GM12878 (cell line): ENCODE measurements at regions not wholly inside any gene's neighbourhood (a gene's known extent, or its start where the extent isn't known, plus 50 kb on each side); places are given as distances from the start of the nearest gene placed in this dataset.

ENCODE experiments used
- ATAC-seq: fragments of 200-7000 bp; cut with Tn5 transposase; 3 replicates; pipeline ENCODE4 v1.9.1; 2020; ENCODE audit warnings: mild to moderate bottlenecking, moderate library complexity
- BruUV-seq: library from RNA; stranded (reverse); fragments of 400-500 nt; replicated peaks from 2 replicates; lab custom pipeline; 2021; lab: Mats Ljungman, UMichigan
- CTCF ChIA-PET: fragments of 300-600 bp; sonication (Branson Sonifier 250); formaldehyde crosslinking; extraction: SDS; loops from one replicate; lab custom pipeline; 2021; ENCODE audit warnings: inconsistent platforms; lab: Yijun Ruan, JAX
- POLR2A ChIA-PET: fragments of 350-600 bp; formaldehyde crosslinking; extraction: SDS; loops from one replicate; lab custom pipeline; 2021; ENCODE audit warnings: inconsistent platforms; lab: Charles Lee
- RAD21 ChIA-PET: fragments of 300-600 bp; sonication (Branson Sonifier 250); formaldehyde crosslinking; loops from one replicate; lab custom pipeline; 2023; ENCODE audit warnings: antibody characterized with exemption; ENCODE audit not compliant: unreplicated experiment; lab: Charles Lee
- SMC1A ChIA-PET: fragments of 300-600 bp; sonication (Branson Sonifier 250); formaldehyde crosslinking; loops from one replicate; lab custom pipeline; 2023; ENCODE audit not compliant: unreplicated experiment, uncharacterized antibody; lab: Charles Lee
- DNase-seq: peaks from one replicate; pipeline ENCODE4 v3.0.0-alpha.2; 2011; ENCODE audit warnings: low read depth, low spot score
- FAIRE-seq: peaks from 3 replicates; lab custom pipeline; 2011; peaks lifted over from hg19 to GRCh38; lab: Jason Lieb, UNC
- H2AFZ ChIP-seq: 2 replicates; pipeline ENCODE4 v1.6.0; 2011; ENCODE audit warnings: low read depth, low read length, control low read depth; ENCODE audit not compliant: control insufficient read depth
- H3K27ac ChIP-seq: 2 replicates; pipeline ENCODE4 v1.5.1; 2011; ENCODE audit warnings: control low read depth; ENCODE audit not compliant: control insufficient read depth, insufficient read depth
- H3K27me3 ChIP-seq, 2 experiments: replicated peaks in 1 of 2; 2 replicates each; pipeline versions ENCODE4 v1.6.0 to v1.6.1; 2011; ENCODE audit warnings: low read length in 1 of 2; ENCODE audit not compliant: control insufficient read depth in 2 of 2, insufficient read depth in 2 of 2
- H3K36me3 ChIP-seq, 2 experiments: 2 replicates each; pipeline ENCODE4 v1.5.1; 2011; ENCODE audit warnings: low read length in 1 of 2; ENCODE audit not compliant: control insufficient read depth in 2 of 2, insufficient read depth in 2 of 2
- H3K4me1 ChIP-seq: 2 replicates; pipeline ENCODE4 v1.6.1; 2011; ENCODE audit warnings: mild to moderate bottlenecking, low read length, moderate library complexity, mixed read lengths; ENCODE audit not compliant: control insufficient read depth, insufficient read depth
- H3K4me2 ChIP-seq: 2 replicates; pipeline ENCODE4 v1.6.0; 2011; ENCODE audit warnings: control low read depth; ENCODE audit not compliant: control insufficient read depth, insufficient read depth
- H3K4me3 ChIP-seq: fragments of 200-600 bp; sonication (generic); 2 replicates; pipeline ENCODE4 v1.5.1; 2016
- H3K79me2 ChIP-seq: 2 replicates; pipeline ENCODE4 v1.6.0; 2011; ENCODE audit warnings: low read length; ENCODE audit not compliant: control insufficient read depth, insufficient read depth
- H3K9ac ChIP-seq: 2 replicates; pipeline ENCODE4 v1.8.0; 2011; ENCODE audit warnings: low read length, control low read depth, mixed read lengths; ENCODE audit not compliant: control insufficient read depth, insufficient read depth
- H3K9me3 ChIP-seq: replicated peaks from 3 replicates; pipeline ENCODE4 v1.5.1; 2011; ENCODE audit warnings: mild to moderate bottlenecking, low read length; ENCODE audit not compliant: control insufficient read depth, insufficient read depth
- H4K20me1 ChIP-seq: 2 replicates; pipeline ENCODE4 v1.6.0; 2011; ENCODE audit not compliant: control insufficient read depth, insufficient read depth
- CBFB ChIP-seq: IDR thresholded peaks from 2 replicates; pipeline ENCODE4 v1.6.1; 2016; ENCODE audit warnings: antibody characterized with exemption, low read depth
- CHD1 ChIP-seq: IDR thresholded peaks from 2 replicates; pipeline ENCODE4 v1.6.1; 2012; ENCODE audit warnings: low read depth, low read length, improper control_type of control experiment
- MEF2B ChIP-seq: fragments of 450-650 bp; IDR thresholded peaks from 2 replicates; pipeline ENCODE4 v1.6.1; 2018; ENCODE audit warnings: mild to moderate bottlenecking, moderate library complexity; ENCODE audit not compliant: partially characterized antibody, poor library complexity, severe bottlenecking
- MXI1 ChIP-seq: fragments of 150-350 bp; IDR thresholded peaks from 2 replicates; pipeline ENCODE4 v1.6.1; 2011; ENCODE audit warnings: low read depth, mild to moderate bottlenecking, inconsistent platforms, low read length, improper control_type of control experiment
- NBN ChIP-seq: fragments of 450-650 bp; IDR thresholded peaks from 2 replicates; pipeline ENCODE4 v1.6.1; 2016
- SMARCA5 ChIP-seq: fragments of 450-650 bp; IDR thresholded peaks from 2 replicates; pipeline ENCODE4 v1.6.1; 2017; ENCODE audit warnings: mild to moderate bottlenecking
- SP1 ChIP-seq: IDR thresholded peaks from one replicate; pipeline ENCODE4 v1.6.1; 2011; ENCODE audit warnings: low read depth, low read length
- STAT1 ChIP-seq: fragments of 450-650 bp; conservative IDR thresholded peaks from 2 replicates; pipeline ENCODE4 v1.6.1; 2014; ENCODE audit warnings: antibody characterized with exemption, mild to moderate bottlenecking
- TAF1 ChIP-seq: IDR thresholded peaks from 2 replicates; pipeline ENCODE4 v1.6.1; 2011; ENCODE audit warnings: mild to moderate bottlenecking, low read depth, low read length, borderline replicate concordance
- TCF12 ChIP-seq: IDR thresholded peaks from 2 replicates; pipeline ENCODE4 v1.6.1; 2011; ENCODE audit warnings: low read depth, mild to moderate bottlenecking, low read length
- ZNF207 ChIP-seq: fragments of 450-650 bp; IDR thresholded peaks from 2 replicates; pipeline ENCODE4 v1.6.1; 2014; ENCODE audit warnings: antibody characterized with exemption, mild to moderate bottlenecking, borderline replicate concordance
- WGBS: methylation state at CpG from one replicate; pipeline ENCODE4 v1.1.6; 2016; ENCODE audit warnings: low lambda C conversion rate; ENCODE audit not compliant: insufficient replicate concordance, insufficient coverage; ENCODE audit errors: missing lambda C conversion rate; 5-methylcytosine and 5-hydroxymethylcytosine counted together
- in situ Hi-C: fragments of 300-500 bp; cut with MboI; formaldehyde crosslinking; loops from 9 replicates; pipeline ENCODE4 v1.14.3; 2018; ENCODE audit warnings: mixed read lengths
- intact Hi-C: fragments of 100-400 bp; cut with micrococcal nuclease; formaldehyde crosslinking; loops from one replicate; pipeline ENCODE4 v1.14.2; 2022; ENCODE audit not compliant: unreplicated experiment
- TF ChIP-seq, protein P1 (sequence below): fragments of 450-650 bp; IDR thresholded peaks from 2 replicates; pipeline ENCODE4 v1.6.1; 2016; ENCODE audit warnings: mild to moderate bottlenecking

DNA sequence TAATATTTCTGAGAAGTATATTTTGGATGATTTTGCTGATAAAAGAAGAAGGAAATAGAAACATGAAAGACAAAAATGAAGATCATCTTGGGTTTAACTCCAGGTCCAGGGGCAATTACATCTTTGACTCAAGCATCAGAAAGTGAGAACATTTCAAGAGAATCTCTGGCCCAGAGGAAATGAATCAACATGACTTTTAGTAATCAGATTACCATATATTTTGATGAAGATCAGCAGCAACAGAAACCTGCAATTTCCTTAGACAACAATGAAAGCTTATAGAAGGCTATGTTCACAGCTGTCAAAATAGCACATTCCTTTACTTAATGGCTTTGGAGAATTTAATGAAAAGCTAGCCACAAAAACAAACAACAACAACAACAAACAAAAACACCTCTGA, 638.1 kb downstream of the EFNA5 start:
- no peak for TF ChIP-seq ZNF207
- no peak for TF ChIP-seq MXI1
- no peak for TF ChIP-seq NBN
- no peak for TF ChIP-seq STAT1
- no peak for TF ChIP-seq SMARCA5
- DNase-seq (no peak), FAIRE-seq (no peak), ATAC-seq (no peak)
- POLR2A ChIA-PET: no interaction called here
- no peaks in the 10 kb centered on the region for H3K36me3 ChIP-seq
- no peaks in the 10 kb centered on the region for H3K79me2 ChIP-seq
- H2AFZ ChIP-seq: no peak overlapping the region
- no TSS peak for BruUV-seq
- RAD21 ChIA-PET: interaction anchor here (0.7 kb wide), 1 partner anchor 412 kb away, joined by 3 read pairs; no protein-coding TSS in a partner anchor
- no peaks in the 10 kb centered on the region for H3K4me1 ChIP-seq
- intact Hi-C loops (no loop called here), in situ Hi-C loops (no loop called here)
- SMC1A ChIA-PET: interaction anchor here (1.0 kb wide), 1 partner anchor 11 kb away, joined by 3 read pairs; no protein-coding TSS in a partner anchor
- H3K4me2 ChIP-seq: no peak overlapping the region
- H3K27me3 ChIP-seq: no peaks in the 10 kb centered on the region
- H3K4me3 ChIP-seq: no peak overlapping the region
- no peak overlapping the region for H3K9ac ChIP-seq
- no peaks in the 10 kb centered on the region for H4K20me1 ChIP-seq
- CTCF ChIA-PET: interaction anchor here (0.5 to 1.3 kb wide), 2 partner anchors 76 to 215 kb away, joined by 3 read pairs; no protein-coding TSS in a partner anchor
- H3K9me3 ChIP-seq: no peaks in the 10 kb centered on the region
- no peak overlapping the region for H3K27ac ChIP-seq

DNA sequence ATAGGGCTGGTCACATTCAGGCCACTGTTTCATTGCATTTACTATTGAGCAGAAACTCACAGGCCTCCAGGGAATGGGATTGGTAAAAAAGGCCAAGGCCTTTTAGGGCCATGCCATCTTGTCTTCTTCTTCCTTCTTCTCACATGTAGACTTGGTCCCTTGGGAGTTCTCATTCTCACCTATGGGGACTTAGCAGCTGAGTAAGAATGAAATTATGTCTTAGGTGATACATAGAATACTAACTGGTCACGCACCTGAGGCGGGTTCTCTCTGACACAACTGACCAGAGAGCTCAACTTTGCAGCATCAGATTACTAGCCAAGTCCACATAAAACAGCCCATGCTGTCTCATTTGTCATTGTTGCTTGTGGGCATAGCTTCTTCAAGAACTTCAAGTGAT, 641.8 kb downstream of the EFNA5 start:
- H3K9ac ChIP-seq: no peak overlapping the region
- ChIA-PET RAD21 (no interaction called here), CTCF (interaction anchor here (0.6 to 1.1 kb wide), 5 partner anchors 60 to 759 kb away, joined by 3 to 5 read pairs (median 3); no protein-coding TSS in a partner anchor), POLR2A (no interaction called here), SMC1A (interaction anchor here (0.9 kb wide), 1 partner anchor 12 kb away, joined by 4 read pairs; no protein-coding TSS in a partner anchor)
- peak; percentile 68 for ATAC-seq
- no peak for DNase-seq
- 38% methylated on average over 2 of the region's 2 CpGs for WGBS
- TF ChIP-seq CBFB (no peak), SP1 (no peak), TCF12 (0 out of 2 replicates have a peak, but pooled peaks have one; percentile 16), MEF2B (peak; percentile 91), CHD1 (no peak), TAF1 (no peak)
- TF ChIP-seq, protein P1, sequence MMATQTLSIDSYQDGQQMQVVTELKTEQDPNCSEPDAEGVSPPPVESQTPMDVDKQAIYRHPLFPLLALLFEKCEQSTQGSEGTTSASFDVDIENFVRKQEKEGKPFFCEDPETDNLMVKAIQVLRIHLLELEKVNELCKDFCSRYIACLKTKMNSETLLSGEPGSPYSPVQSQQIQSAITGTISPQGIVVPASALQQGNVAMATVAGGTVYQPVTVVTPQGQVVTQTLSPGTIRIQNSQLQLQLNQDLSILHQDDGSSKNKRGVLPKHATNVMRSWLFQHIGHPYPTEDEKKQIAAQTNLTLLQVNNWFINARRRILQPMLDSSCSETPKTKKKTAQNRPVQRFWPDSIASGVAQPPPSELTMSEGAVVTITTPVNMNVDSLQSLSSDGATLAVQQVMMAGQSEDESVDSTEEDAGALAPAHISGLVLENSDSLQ: peak; percentile 19; the same call in 1 of the 2 replicates
- H3K79me2 ChIP-seq: no peaks in the 10 kb centered on the region
- in situ Hi-C loops (no loop called here), intact Hi-C loops (no loop called here)
- H3K9me3 ChIP-seq: no peaks in the 10 kb centered on the region
- H3K27me3 ChIP-seq: no peaks in the 10 kb centered on the region
- H4K20me1 ChIP-seq: no peaks in the 10 kb centered on the region
- H3K4me3 ChIP-seq: no peak overlapping the region
- BruUV-seq: no TSS peak
- no peak for FAIRE-seq
- H2AFZ ChIP-seq: no peak overlapping the region
- H3K4me2 ChIP-seq: no peak overlapping the region
- H3K27ac ChIP-seq: no peak overlapping the region
- H3K36me3 ChIP-seq: no peaks in the 10 kb centered on the region
- H3K4me1 ChIP-seq: no peaks in the 10 kb centered on the region
